ENCODE measurements at regions not wholly inside any gene's neighbourhood (a gene's known extent, or its start where the extent isn't known, plus 50 kb on each side); places are given as distances from the start of the nearest gene placed in this dataset.

GRCh38 chr15:31934821-31935220 is 95.5 kb upstream of the CHRNA7 start:
- H3K4me3 ChIP-seq: no peak overlapping the region
- H3K9me3 ChIP-seq: no peaks in the 10 kb centered on the region
- H3K27me3 ChIP-seq: no peaks in the 10 kb centered on the region
- no peak for TF ChIP-seq CTCF (IDR thresholded peaks at IDR 0.05)
- no peak for DNase-seq
- intact Hi-C loops (cut with DNase I; ENCODE audit: low total_unique reads): no loop called here
- no peak overlapping the region for H3K27ac ChIP-seq
- H3K36me3 ChIP-seq: no peaks in the 10 kb centered on the region
- H3K4me1 ChIP-seq: no peaks in the 10 kb centered on the region

GRCh38 chr15:31953478-31953877 is 76.8 kb upstream of the CHRNA7 start:
- intact Hi-C loops (cut with DNase I; ENCODE audit: low total_unique reads): no loop called here
- Histone ChIP-seq H3K27ac (no peak overlapping the region), H3K9me3 (peaks cover 0 to 10% (median 6%) of the 10 kb centered on the region in 3 donors), H3K36me3 (no peaks in the 10 kb centered on the region), H3K4me1 (no peaks in the 10 kb centered on the region), H3K4me3 (no peak overlapping the region), H3K27me3 (no peaks in the 10 kb centered on the region)
- DNase-seq: no peak
- TF ChIP-seq CTCF (IDR thresholded peaks at IDR 0.05): no peak

- H3K4me3 ChIP-seq: no peak overlapping the region
Measured at GRCh38 chr15:31954374-31955172, 75.7 kb upstream of the CHRNA7 start.

GRCh38 chr15:31955734-31956133 is 74.6 kb upstream of the CHRNA7 start:
- Histone ChIP-seq H3K4me3 (no peak overlapping the region), H3K27ac (no peak overlapping the region), H3K4me1 (no peaks in the 10 kb centered on the region), H3K9me3 (peaks cover 0 to 20% (median 20%) of the 10 kb centered on the region in 3 donors), H3K36me3 (no peaks in the 10 kb centered on the region), H3K27me3 (no peaks in the 10 kb centered on the region)
- DNase-seq: no peak
- intact Hi-C loops (cut with DNase I; ENCODE audit: low total_unique reads): no loop called here
- TF ChIP-seq CTCF (IDR thresholded peaks at IDR 0.05): no peak

More at GRCh38 chr15:31954374-31955172, 75.7 kb upstream of the CHRNA7 start:
- H3K27me3 ChIP-seq: no peaks in the 10 kb centered on the region
- H3K27ac ChIP-seq: no peak overlapping the region
- no peak for DNase-seq
- H3K9me3 ChIP-seq: peaks cover 0 to 14% (median 10%) of the 10 kb centered on the region in 3 donors
- H3K4me1 ChIP-seq: no peaks in the 10 kb centered on the region
- no peak for TF ChIP-seq CTCF (IDR thresholded peaks at IDR 0.05)
- intact Hi-C loops (cut with DNase I; ENCODE audit: low total_unique reads): no loop called here
- H3K36me3 ChIP-seq: no peaks in the 10 kb centered on the region

- H3K9me3 ChIP-seq: peaks cover 0 to 20% (median 20%) of the 10 kb centered on the region in 3 donors
- TF ChIP-seq CTCF (IDR thresholded peaks at IDR 0.05): no peak
- intact Hi-C loops (cut with DNase I; ENCODE audit: low total_unique reads): no loop called here
Measured at GRCh38 chr15:31957581-31957980, 72.7 kb upstream of the CHRNA7 start.

More at GRCh38 chr15:31957581-31957980, 72.7 kb upstream of the CHRNA7 start:
- no peak for DNase-seq
- Histone ChIP-seq H3K4me1 (no peaks in the 10 kb centered on the region), H3K4me3 (no peak overlapping the region), H3K27me3 (no peaks in the 10 kb centered on the region), H3K36me3 (no peaks in the 10 kb centered on the region), H3K27ac (no peak overlapping the region)

Measured in tibial artery (tissue), 4 donors.